WERI-Rb-1 (cell line): ENCODE measurements at regions not wholly inside any gene's neighbourhood (a gene's known extent, or its start where the extent isn't known, plus 50 kb on each side); places are given as distances from the start of the nearest gene placed in this dataset.

Experiments
- DNase-seq: peaks from one replicate; pipeline ENCODE4 v3.0.0-alpha.2; 2020
- H3K27ac ChIP-seq: fragments of 250-450 bp; sonication (Bioruptor Pico); 2 replicates; pipeline ENCODE4 v1.5.1; 2020; ENCODE audit warnings: mild to moderate bottlenecking, moderate library complexity
- H3K27me3 ChIP-seq: fragments of 250-450 bp; sonication (Bioruptor Pico); 2 replicates; pipeline ENCODE4 v1.5.1; 2021; ENCODE audit warnings: mild to moderate bottlenecking, low read depth, moderate library complexity; ENCODE audit not compliant: insufficient read depth, severe bottlenecking
- H3K36me3 ChIP-seq: fragments of 250-450 bp; sonication (Bioruptor Pico); 2 replicates; pipeline ENCODE4 v1.5.1; 2020; ENCODE audit warnings: mild to moderate bottlenecking, moderate library complexity
- H3K4me3 ChIP-seq: 2 replicates; pipeline ENCODE4 v1.5.1; 2011; ENCODE audit warnings: low read depth, mild to moderate bottlenecking, control low read depth, low read length
- H3K9me3 ChIP-seq: fragments of 250-450 bp; sonication (Bioruptor Pico); 2 replicates; pipeline ENCODE4 v1.5.1; 2021; ENCODE audit warnings: mild to moderate bottlenecking, moderate library complexity; ENCODE audit not compliant: severe bottlenecking
- CTCF ChIP-seq: IDR thresholded peaks from 2 replicates; pipeline ENCODE4 v1.5.1; 2011; ENCODE audit warnings: low read depth, mild to moderate bottlenecking, control low read depth, inconsistent platforms, low read length

GRCh38 chr3:117725314-117725713 lies 1015.7 kb downstream of the TUSC7 start:
- H3K9me3 ChIP-seq: no peaks in the 10 kb centered on the region

GRCh38 chr3:117726776-117727175 lies 1017.2 kb downstream of the TUSC7 start:
- H3K27ac ChIP-seq: no peak overlapping the region
- no peak for TF ChIP-seq CTCF
- DNase-seq: no peak
- no peaks in the 10 kb centered on the region for H3K36me3 ChIP-seq
- H3K27me3 ChIP-seq: peaks cover 41% of the 10 kb centered on the region
- no peak overlapping the region for H3K4me3 ChIP-seq
- no peaks in the 10 kb centered on the region for H3K9me3 ChIP-seq

More at GRCh38 chr3:117725314-117725713, 1015.7 kb downstream of the TUSC7 start:
- Histone ChIP-seq H3K27ac (no peak overlapping the region), H3K36me3 (no peaks in the 10 kb centered on the region), H3K27me3 (peaks cover 41% of the 10 kb centered on the region), H3K4me3 (no peak overlapping the region)
- no peak for TF ChIP-seq CTCF
- DNase-seq: no peak

- TF ChIP-seq CTCF: no peak
- H3K27me3 ChIP-seq: peaks cover 51% of the 10 kb centered on the region
These were observed 1018.6 kb downstream of the TUSC7 start for GRCh38 chr3:117728226-117728625.

GRCh38 chr3:117734496-117734895 lies 1024.9 kb downstream of the TUSC7 start:
- H3K27me3 ChIP-seq: peaks cover 41% of the 10 kb centered on the region
- no peak for DNase-seq
- H3K9me3 ChIP-seq: no peaks in the 10 kb centered on the region
- no peak overlapping the region for H3K27ac ChIP-seq
- no peak overlapping the region for H3K4me3 ChIP-seq
- TF ChIP-seq CTCF: no peak
- no peaks in the 10 kb centered on the region for H3K36me3 ChIP-seq

More at GRCh38 chr3:117728226-117728625, 1018.6 kb downstream of the TUSC7 start:
- no peak for DNase-seq
- Histone ChIP-seq H3K36me3 (no peaks in the 10 kb centered on the region), H3K27ac (no peak overlapping the region), H3K4me3 (no peak overlapping the region), H3K9me3 (no peaks in the 10 kb centered on the region)

GRCh38 chr3:117735481-117736101 lies 1026.0 kb downstream of the TUSC7 start:
- no peak for DNase-seq
- H3K36me3 ChIP-seq: no peaks in the 10 kb centered on the region
- H3K4me3 ChIP-seq: no peak overlapping the region
- peaks cover 37% of the 10 kb centered on the region for H3K27me3 ChIP-seq
- H3K9me3 ChIP-seq: no peaks in the 10 kb centered on the region
- H3K27ac ChIP-seq: no peak overlapping the region
- TF ChIP-seq CTCF: no peak

- no peaks in the 10 kb centered on the region for H3K9me3 ChIP-seq
- H3K4me3 ChIP-seq: no peak overlapping the region
- H3K36me3 ChIP-seq: no peaks in the 10 kb centered on the region
- DNase-seq: no peak
- TF ChIP-seq CTCF: no peak
- H3K27ac ChIP-seq: no peak overlapping the region
- H3K27me3 ChIP-seq: peaks cover 40% of the 10 kb centered on the region
These were observed 1027.3 kb downstream of the TUSC7 start for GRCh38 chr3:117736846-117737245.
